RWPE2 (cell line): ENCODE measurements at regions not wholly inside any gene's neighbourhood (a gene's known extent, or its start where the extent isn't known, plus 50 kb on each side); places are given as distances from the start of the nearest gene placed in this dataset.

Experiments used
- ATAC-seq: fragments of 200-7000 bp; cut with Tn5 transposase; 3 replicates; pipeline ENCODE4 v1.9.1; 2021; ENCODE audit warnings: low read depth
- DNase-seq: peaks from one replicate; pipeline ENCODE4 v3.0.0-alpha.2; 2020; ENCODE audit warnings: low spot score
- H3K27ac ChIP-seq: fragments of 450-650 bp; 2 replicates; pipeline ENCODE4 v1.5.1; 2017; ENCODE audit warnings: mild to moderate bottlenecking; ENCODE audit not compliant: poor library complexity, severe bottlenecking
- H3K27me3 ChIP-seq: fragments of 250-450 bp; sonication (Bioruptor Pico); 2 replicates; pipeline ENCODE4 v1.5.1; 2021; ENCODE audit warnings: mild to moderate bottlenecking, moderate library complexity; ENCODE audit not compliant: insufficient read depth, poor library complexity, severe bottlenecking
- H3K36me3 ChIP-seq: fragments of 250-450 bp; sonication (Bioruptor Pico); 2 replicates; pipeline ENCODE4 v1.5.1; 2020; ENCODE audit warnings: low read depth, mild to moderate bottlenecking, moderate library complexity
- H3K4me1 ChIP-seq: fragments of 250-450 bp; sonication (Bioruptor Pico); 2 replicates; pipeline ENCODE4 v1.5.1; 2021; ENCODE audit warnings: mild to moderate bottlenecking, moderate library complexity; ENCODE audit not compliant: insufficient read depth, poor library complexity, severe bottlenecking
- H3K4me3 ChIP-seq: fragments of 250-450 bp; sonication (Bioruptor Pico); 2 replicates; pipeline ENCODE4 v1.5.1; 2021; ENCODE audit warnings: mild to moderate bottlenecking, moderate library complexity; ENCODE audit not compliant: severe bottlenecking
- H3K9me3 ChIP-seq: fragments of 250-450 bp; sonication (Bioruptor Pico); 2 replicates; pipeline ENCODE4 v1.5.1; 2021; ENCODE audit warnings: mild to moderate bottlenecking, moderate library complexity; ENCODE audit not compliant: severe bottlenecking
- CTCF ChIP-seq: fragments of 450-650 bp; IDR thresholded peaks from one replicate; pipeline ENCODE4 v1.5.1; 2017; ENCODE audit warnings: mild to moderate bottlenecking, moderate library complexity; ENCODE audit not compliant: poor library complexity, severe bottlenecking

- Histone ChIP-seq H3K27ac (no peak overlapping the region), H3K9me3 (no peaks in the 10 kb centered on the region), H3K36me3 (no peaks in the 10 kb centered on the region), H3K27me3 (no peaks in the 10 kb centered on the region), H3K4me3 (no peak overlapping the region), H3K4me1 (peaks cover 13% of the 10 kb centered on the region)
- DNase-seq (no peak), ATAC-seq (no peak)
- TF ChIP-seq CTCF, result no peak
These were observed 138.9 kb upstream of the CLEC14A start for GRCh38 chr14:38394767-38395166.

GRCh38 chr14:38394064-38394463 is 138.2 kb upstream of the CLEC14A start:
- DNase-seq (no peak), ATAC-seq (no peak)
- Histone ChIP-seq H3K27ac (no peak overlapping the region), H3K4me1 (peaks cover 13% of the 10 kb centered on the region), H3K27me3 (no peaks in the 10 kb centered on the region), H3K36me3 (no peaks in the 10 kb centered on the region), H3K9me3 (no peaks in the 10 kb centered on the region), H3K4me3 (no peak overlapping the region)
- TF ChIP-seq CTCF, result no peak

GRCh38 chr14:38391334-38391733 is 135.4 kb upstream of the CLEC14A start:
- Histone ChIP-seq H3K27ac (no peak overlapping the region), H3K4me1 (peaks cover 9% of the 10 kb centered on the region), H3K9me3 (no peaks in the 10 kb centered on the region), H3K4me3 (no peak overlapping the region), H3K36me3 (no peaks in the 10 kb centered on the region), H3K27me3 (no peaks in the 10 kb centered on the region)
- DNase-seq (no peak), ATAC-seq (peak; percentile 75)
- TF ChIP-seq CTCF, result no peak

GRCh38 chr14:38389681-38390080 is 133.8 kb upstream of the CLEC14A start:
- Histone ChIP-seq H3K9me3 (no peaks in the 10 kb centered on the region), H3K27me3 (no peaks in the 10 kb centered on the region)

GRCh38 chr14:38387821-38388220 is 131.9 kb upstream of the CLEC14A start:
- Histone ChIP-seq H3K36me3 (no peaks in the 10 kb centered on the region), H3K4me1 (peaks cover 9% of the 10 kb centered on the region), H3K4me3 (no peak overlapping the region), H3K27ac (no peak overlapping the region), H3K9me3 (no peaks in the 10 kb centered on the region), H3K27me3 (no peaks in the 10 kb centered on the region)
- DNase-seq (no peak), ATAC-seq (no peak)
- no peak for TF ChIP-seq CTCF

More at GRCh38 chr14:38389681-38390080, 133.8 kb upstream of the CLEC14A start:
- H3K4me1 ChIP-seq, result peaks cover 9% of the 10 kb centered on the region
- no peaks in the 10 kb centered on the region for H3K36me3 ChIP-seq
- no peak for ATAC-seq
- no peak for TF ChIP-seq CTCF
- no peak for DNase-seq
- no peak overlapping the region for H3K27ac ChIP-seq
- no peak overlapping the region for H3K4me3 ChIP-seq
